CD14-positive monocyte (primary cell): ENCODE measurements at regions not wholly inside any gene's neighbourhood (a gene's known extent, or its start where the extent isn't known, plus 50 kb on each side); places are given as distances from the start of the nearest gene placed in this dataset.

ENCODE experiments used
- DNase-seq, 3 donors: peaks; one replicate each; pipeline ENCODE4 v3.0.0-alpha.2; 2011 to 2022
- H2AFZ ChIP-seq: 2 replicates; pipeline ENCODE4 v1.6.0; 2012; ENCODE audit warnings: mild to moderate bottlenecking, low read depth, low read length, inconsistent platforms; ENCODE audit not compliant: insufficient read depth, poor library complexity, severe bottlenecking
- H3K27ac ChIP-seq, 2 donors: 1 replicate in 1 of 2; 2 replicates in 1 of 2; pipeline ENCODE4 v1.5.1; 2012 to 2013; ENCODE audit warnings: low read length in 2 of 2, control low read depth in 1 of 2, inconsistent platforms in 1 of 2, low read depth in 1 of 2, mild to moderate bottlenecking in 1 of 2
- H3K27me3 ChIP-seq, 2 donors: one replicate each; pipeline versions ENCODE4 v1.6.0 to v1.6.1; 2011 to 2013; ENCODE audit warnings: low read length in 2 of 2; ENCODE audit not compliant: control insufficient read depth in 2 of 2, insufficient read depth in 2 of 2
- H3K36me3 ChIP-seq, 2 donors: replicated peaks in 1 of 2; 1 replicate in 1 of 2; 2 replicates in 1 of 2; pipeline versions ENCODE4 v1.5.1 to v1.6.1; 2012 to 2013; ENCODE audit warnings: low read length in 2 of 2, control low read depth in 1 of 2, inconsistent platforms in 1 of 2, mild to moderate bottlenecking in 1 of 2; ENCODE audit not compliant: insufficient read depth in 2 of 2, control insufficient read depth in 1 of 2
- H3K4me1 ChIP-seq, 2 donors: 1 replicate in 1 of 2; 2 replicates in 1 of 2; pipeline versions ENCODE4 v1.5.1 to v1.6.1; 2012 to 2013; ENCODE audit warnings: low read length in 2 of 2, control low read depth in 1 of 2, inconsistent platforms in 1 of 2, mild to moderate bottlenecking in 1 of 2, moderate library complexity in 1 of 2; ENCODE audit not compliant: insufficient read depth in 2 of 2, control insufficient read depth in 1 of 2
- H3K4me2 ChIP-seq: replicated peaks from 2 replicates; pipeline ENCODE3; 2012; ENCODE audit warnings: low read length, moderate library complexity, mild to moderate bottlenecking; ENCODE audit not compliant: poor library complexity, severe bottlenecking; ENCODE audit errors: extremely low read depth
- H3K4me3 ChIP-seq, 3 experiments: fragments of 200-600 bp in 1 of 3; sonication (generic) in 1 of 3; replicated peaks in 1 of 3; 1 replicate in 2 of 3; 2 replicates in 1 of 3; pipeline ENCODE4 v1.5.1; 2011 to 2013; ENCODE audit warnings: low read length in 3 of 3, mild to moderate bottlenecking in 3 of 3, control low read depth in 2 of 3, low read depth in 2 of 3, inconsistent platforms in 1 of 3, moderate library complexity in 1 of 3
- H3K79me2 ChIP-seq: 2 replicates; pipeline ENCODE4 v1.6.0; 2012; ENCODE audit warnings: mild to moderate bottlenecking, control low read depth, inconsistent platforms, low read length, moderate library complexity; ENCODE audit not compliant: insufficient read depth
- H3K9ac ChIP-seq: 2 replicates; pipeline ENCODE4 v1.6.0; 2017; ENCODE audit warnings: low read length, mild to moderate bottlenecking; ENCODE audit not compliant: insufficient read depth, poor library complexity, severe bottlenecking
- H3K9me3 ChIP-seq, 2 donors: replicated peaks in 1 of 2; 1 replicate in 1 of 2; 2 replicates in 1 of 2; pipeline versions ENCODE4 v1.5.1 to v1.6.1; 2012 to 2013; ENCODE audit warnings: low read length in 2 of 2, control low read depth in 1 of 2; ENCODE audit not compliant: control insufficient read depth in 1 of 2, insufficient read depth in 1 of 2
- H4K20me1 ChIP-seq: 2 replicates; pipeline ENCODE4 v1.6.0; 2012; ENCODE audit warnings: mild to moderate bottlenecking, low read length, control low read depth, moderate library complexity; ENCODE audit not compliant: insufficient read depth
- H3K27ac Mint-ChIP-seq, 7 donors: one replicate each; pipeline ENCODE4 v1.8.0; 2020; ENCODE audit warnings: mild to moderate bottlenecking in 7 of 7, mixed read lengths in 7 of 7, moderate library complexity in 6 of 7, inconsistent platforms in 2 of 7
- H3K27me3 Mint-ChIP-seq, 3 donors: one replicate each; pipeline ENCODE4 v1.8.0; 2021 to 2022; ENCODE audit warnings: low read depth in 3 of 3, mild to moderate bottlenecking in 3 of 3, mixed read lengths in 3 of 3, moderate library complexity in 3 of 3, inconsistent platforms in 1 of 3
- H3K36me3 Mint-ChIP-seq, 2 donors: one replicate each; pipeline ENCODE4 v1.8.0; 2020; ENCODE audit warnings: mixed read lengths in 2 of 2, inconsistent platforms in 1 of 2, mild to moderate bottlenecking in 1 of 2
- H3K4me1 Mint-ChIP-seq: one replicate; pipeline ENCODE4 v1.8.0; 2020; ENCODE audit warnings: mild to moderate bottlenecking, mixed read lengths
- H3K4me3 Mint-ChIP-seq, 2 donors: one replicate each; pipeline ENCODE4 v1.8.0; 2020; ENCODE audit warnings: mild to moderate bottlenecking in 2 of 2, mixed read lengths in 2 of 2, moderate library complexity in 1 of 2
- H3K9me3 Mint-ChIP-seq, 7 donors: one replicate each; pipeline ENCODE4 v1.8.0; 2020 to 2022; ENCODE audit warnings: mixed read lengths in 7 of 7, mild to moderate bottlenecking in 6 of 7, moderate library complexity in 6 of 7, inconsistent platforms in 2 of 7
- WGBS: methylation state at CpG from one replicate; pipeline ENCODE4 v1.1.5; 2013; ENCODE audit warnings: missing lambda C conversion rate; ENCODE audit not compliant: insufficient coverage; 5-methylcytosine and 5-hydroxymethylcytosine counted together
- intact Hi-C, 2 donors: fragments of 100-400 bp; cut with micrococcal nuclease; formaldehyde crosslinking; loops; one replicate each; pipeline versions ENCODE4 v1.15.0 to v1.15.1; 2023
- TF ChIP-seq, protein P1 (sequence below): fragments of 200-600 bp; IDR thresholded peaks from one replicate; pipeline ENCODE4 v1.8.0; 2022; ENCODE audit warnings: antibody characterized with exemption, mild to moderate bottlenecking

DNA sequence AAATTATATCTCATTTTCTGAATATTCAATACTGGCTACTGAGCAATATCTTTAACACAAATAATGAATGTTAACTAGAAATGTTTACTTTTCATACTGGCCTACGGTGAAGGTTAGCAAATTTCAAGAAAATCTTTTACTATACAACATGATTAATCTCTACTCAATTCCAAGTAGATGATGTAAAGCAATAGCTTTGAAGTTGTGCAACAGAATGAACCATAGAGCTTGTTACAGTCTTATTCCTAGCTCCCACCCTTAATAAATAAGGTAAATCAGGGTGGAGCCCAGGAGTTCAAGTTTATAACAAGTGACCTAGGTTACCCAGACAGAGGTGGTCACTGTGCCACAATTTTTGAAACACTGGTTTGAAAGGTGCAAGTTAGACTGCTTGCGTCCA, 1678.1 kb downstream of the KCNT2 start:
- H3K4me3 ChIP-seq = no peak overlapping the region
- no peak for DNase-seq
- H3K9me3 ChIP-seq = no peaks in the 10 kb centered on the region
- no peaks in the 10 kb centered on the region for H3K79me2 ChIP-seq
- H3K36me3 Mint-ChIP-seq = no peaks in the 10 kb centered on the region
- no peak overlapping the region for H2AFZ ChIP-seq
- H3K27me3 Mint-ChIP-seq = no peaks in the 10 kb centered on the region
- H3K27me3 ChIP-seq = no peaks in the 10 kb centered on the region
- no peaks in the 10 kb centered on the region for H3K36me3 ChIP-seq
- no peaks in the 10 kb centered on the region for H4K20me1 ChIP-seq
- H3K27ac Mint-ChIP-seq = no peak overlapping the region
- no CpG with 5 or more reads among the region's 2 CpGs for WGBS
- H3K4me3 Mint-ChIP-seq = no peak overlapping the region
- H3K4me1 ChIP-seq = no peaks in the 10 kb centered on the region
- H3K9me3 Mint-ChIP-seq = peaks cover 0 to 7% (median 0%) of the 10 kb centered on the region in 7 donors
- H3K27ac ChIP-seq = no peak overlapping the region
- H3K4me1 Mint-ChIP-seq = no peaks in the 10 kb centered on the region
- H3K4me2 ChIP-seq = no peak overlapping the region
- no peak overlapping the region for H3K9ac ChIP-seq
- TF ChIP-seq, protein P1, sequence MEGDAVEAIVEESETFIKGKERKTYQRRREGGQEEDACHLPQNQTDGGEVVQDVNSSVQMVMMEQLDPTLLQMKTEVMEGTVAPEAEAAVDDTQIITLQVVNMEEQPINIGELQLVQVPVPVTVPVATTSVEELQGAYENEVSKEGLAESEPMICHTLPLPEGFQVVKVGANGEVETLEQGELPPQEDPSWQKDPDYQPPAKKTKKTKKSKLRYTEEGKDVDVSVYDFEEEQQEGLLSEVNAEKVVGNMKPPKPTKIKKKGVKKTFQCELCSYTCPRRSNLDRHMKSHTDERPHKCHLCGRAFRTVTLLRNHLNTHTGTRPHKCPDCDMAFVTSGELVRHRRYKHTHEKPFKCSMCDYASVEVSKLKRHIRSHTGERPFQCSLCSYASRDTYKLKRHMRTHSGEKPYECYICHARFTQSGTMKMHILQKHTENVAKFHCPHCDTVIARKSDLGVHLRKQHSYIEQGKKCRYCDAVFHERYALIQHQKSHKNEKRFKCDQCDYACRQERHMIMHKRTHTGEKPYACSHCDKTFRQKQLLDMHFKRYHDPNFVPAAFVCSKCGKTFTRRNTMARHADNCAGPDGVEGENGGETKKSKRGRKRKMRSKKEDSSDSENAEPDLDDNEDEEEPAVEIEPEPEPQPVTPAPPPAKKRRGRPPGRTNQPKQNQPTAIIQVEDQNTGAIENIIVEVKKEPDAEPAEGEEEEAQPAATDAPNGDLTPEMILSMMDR = no peak
- intact Hi-C loops = no loop called here

DNA sequence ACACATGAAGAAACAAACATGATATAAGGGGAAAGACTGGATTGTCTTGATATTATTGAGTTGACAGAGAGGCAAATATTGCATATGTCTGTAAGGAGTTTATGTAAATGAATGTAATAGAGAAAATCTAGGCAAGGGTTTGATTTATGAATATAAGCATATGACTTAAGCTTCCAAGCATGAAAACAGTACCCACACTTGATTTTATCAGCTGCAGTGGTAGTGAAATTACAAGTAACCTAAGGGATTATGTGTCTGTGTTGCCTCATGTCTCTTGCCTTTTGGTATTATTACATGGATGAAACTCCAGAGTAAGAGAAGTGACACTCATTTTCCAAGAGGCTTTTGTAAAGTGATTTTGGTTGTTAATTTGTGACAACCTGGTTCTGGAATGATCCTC, 1678.9 kb downstream of the KCNT2 start:
- Mint-ChIP-seq H3K4me1 (no peaks in the 10 kb centered on the region), H3K4me3 (no peak overlapping the region), H3K9me3 (peaks cover 0 to 9% (median 0%) of the 10 kb centered on the region in 7 donors), H3K36me3 (no peaks in the 10 kb centered on the region), H3K27ac (no peak overlapping the region), H3K27me3 (no peaks in the 10 kb centered on the region)
- Histone ChIP-seq H3K4me3 (no peak overlapping the region), H3K9ac (no peak overlapping the region), H3K79me2 (no peaks in the 10 kb centered on the region), H3K4me1 (no peaks in the 10 kb centered on the region), H3K9me3 (no peaks in the 10 kb centered on the region), H3K36me3 (no peaks in the 10 kb centered on the region), H3K27me3 (no peaks in the 10 kb centered on the region), H4K20me1 (no peaks in the 10 kb centered on the region), H3K4me2 (no peak overlapping the region), H3K27ac (no peak overlapping the region), H2AFZ (no peak overlapping the region)
- TF ChIP-seq, protein P1 = no peak
- no peak for DNase-seq
- intact Hi-C loops = no loop called here
